ENCODE measurements at regions not wholly inside any gene's neighbourhood (a gene's known extent, or its start where the extent isn't known, plus 50 kb on each side); places are given as distances from the start of the nearest gene placed in this dataset.

DNA sequence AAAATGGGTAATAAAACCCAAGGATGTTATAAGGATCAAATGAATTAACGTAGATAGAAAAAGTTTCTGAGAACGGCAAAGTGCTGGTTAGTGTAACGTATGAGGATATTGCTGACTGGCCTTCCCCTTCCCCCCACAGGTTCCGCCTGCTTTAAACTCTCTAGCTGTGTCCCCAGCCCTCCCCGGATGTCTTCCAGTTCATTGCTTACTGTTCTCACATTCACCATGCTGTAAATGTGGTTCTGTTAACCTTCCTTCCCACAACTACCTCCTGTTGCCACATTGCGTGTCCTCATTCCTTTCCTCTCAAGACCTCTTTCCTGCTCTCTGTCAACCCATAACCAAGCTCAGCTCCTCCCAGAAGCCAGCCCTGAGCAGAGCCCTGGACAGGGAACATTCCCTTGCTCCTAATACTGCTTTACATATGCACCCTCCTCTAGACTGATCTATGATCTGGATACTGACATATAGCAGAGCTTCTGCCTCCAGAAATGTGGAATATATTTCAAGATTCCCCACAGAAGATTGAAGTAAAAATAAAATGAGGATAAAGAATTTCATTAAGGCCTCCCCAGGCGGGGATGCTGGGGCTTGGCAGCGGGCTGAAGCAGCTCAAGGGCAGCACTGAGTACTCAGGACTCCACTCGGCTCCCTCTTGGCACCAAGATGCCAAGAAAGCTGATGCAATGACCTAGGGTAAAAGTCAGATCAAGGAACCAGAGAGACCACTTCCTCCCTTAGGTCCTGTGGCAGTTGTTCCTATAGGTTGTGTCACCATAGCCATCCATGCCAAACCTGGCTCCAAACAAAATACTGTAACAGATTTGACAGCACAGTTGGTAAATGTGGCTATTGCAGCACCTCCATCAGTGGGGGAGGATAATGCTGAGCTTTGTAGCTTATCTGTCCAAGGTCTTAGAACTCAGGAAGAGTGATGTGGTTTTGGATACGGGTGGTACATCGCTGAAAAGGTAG, 136.4 kb upstream of the PIK3C3 start:
- Histone ChIP-seq H3K9me2 (ENCODE audit: insufficient read depth) (peaks cover 15% of the 10 kb centered on the region; the same call in 1 of the 2 replicates), H3K27ac (ENCODE audit: low read depth) (no peak overlapping the region), H3K27me3 (ENCODE audit: insufficient read depth) (no peaks in the 10 kb centered on the region), H4K20me1 (replicated peaks; ENCODE audit: insufficient read depth) (no peaks in the 10 kb centered on the region), H3K79me2 (replicated peaks; ENCODE audit: insufficient read depth) (no peaks in the 10 kb centered on the region), H3K4me2 (no peak overlapping the region), H2AFZ (peak overlapping the region; percentile 75; the same call in 1 of the 2 replicates), H3K36me3 (ENCODE audit: insufficient read depth) (no peaks in the 10 kb centered on the region), H3F3A (replicated peaks; ENCODE audit: low read depth) (no peaks in the 10 kb centered on the region), H3K4me1 (ENCODE audit: insufficient read depth) (peaks cover 3% of the 10 kb centered on the region; the same call in 1 of the 2 replicates), H3K4me3 (no peak overlapping the region)
- DNase-seq (ENCODE audit: low spot score) (peak; percentile 5), ATAC-seq (peak; percentile 65; the same call in 2 of the 3 replicates)
- H3K4me3 Mint-ChIP-seq: no peak overlapping the region
- no peak overlapping the region for H3K27ac Mint-ChIP-seq
- H3K36me3 Mint-ChIP-seq (ENCODE audit: low read depth): 0 out of 3 replicates have a peak, but pooled peaks cover 4% of the 10 kb centered on the region
- peaks cover 7% of the 10 kb centered on the region for H3K27me3 Mint-ChIP-seq (ENCODE audit: insufficient read depth, low read depth, poor library complexity)
- no peak for TF ChIP-seq ZNF462 (CRISPR knock-in tag; IDR thresholded peaks at IDR 0.05)
- TF ChIP-seq REST (IDR thresholded peaks at IDR 0.05; ENCODE audit: unreplicated experiment): no peak
- TF ChIP-seq STAT1 (IDR thresholded peaks at IDR 0.05; ENCODE audit: unreplicated experiment): no peak
- TF ChIP-seq ZNF331 (CRISPR knock-in tag; IDR thresholded peaks at IDR 0.05; ENCODE audit: low read depth): no peak
- TF ChIP-seq ETS1 (IDR thresholded peaks at IDR 0.05): no peak
- TF ChIP-seq JUNB (IDR thresholded peaks at IDR 0.05; ENCODE audit: unreplicated experiment): no peak
- no peak for TF ChIP-seq CREB1 (CRISPR knock-in tag; IDR thresholded peaks at IDR 0.05; ENCODE audit: low read depth)
- TF ChIP-seq EZH2 (IDR thresholded peaks at IDR 0.05; ENCODE audit: low read depth, unreplicated experiment): no peak
- no peak for TF ChIP-seq POLR2AphosphoS5 (IDR thresholded peaks at IDR 0.05; ENCODE audit: low read depth)
- no peak for TF ChIP-seq ZNF114 (CRISPR knock-in tag; IDR thresholded peaks at IDR 0.05)
- TF ChIP-seq NANOG (IDR thresholded peaks at IDR 0.05; ENCODE audit: borderline replicate concordance): no peak
- no peak for TF ChIP-seq CTCF (conservative IDR thresholded peaks at IDR 0.05; ENCODE audit: low read depth in 2 of 2)
- TF ChIP-seq EZH2phosphoT487 (IDR thresholded peaks at IDR 0.05; ENCODE audit: unreplicated experiment): no peak
- H3K4me1 Mint-ChIP-seq: peaks cover 20% of the 10 kb centered on the region
- peaks cover 5% of the 10 kb centered on the region; the same call in 2 of the 3 replicates for H3K9me3 Mint-ChIP-seq

All from GM23338 (cell line).